MM.1S (cell line): ENCODE measurements at regions not wholly inside any gene's neighbourhood (a gene's known extent, or its start where the extent isn't known, plus 50 kb on each side); places are given as distances from the start of the nearest gene placed in this dataset.

ENCODE experiments used
- DNase-seq: peaks from one replicate; pipeline ENCODE4 v3.0.0-alpha.2; 2015
- H2AFZ ChIP-seq: fragments of 300-600 bp; sonication (generic); 2 replicates; pipeline ENCODE4 v1.6.0; 2016; ENCODE audit warnings: antibody characterized with exemption, low read length
- H3F3A ChIP-seq: fragments of 300-600 bp; sonication (generic); 2 replicates; pipeline ENCODE4 v1.6.1; 2016; ENCODE audit warnings: mild to moderate bottlenecking, antibody characterized with exemption, low read length, moderate library complexity, mixed read lengths; ENCODE audit not compliant: insufficient read depth
- H3K27ac ChIP-seq: fragments of 300-600 bp; sonication (generic); 2 replicates; pipeline ENCODE4 v1.5.1; 2016; ENCODE audit warnings: mild to moderate bottlenecking, low read length
- H3K27me3 ChIP-seq: fragments of 300-600 bp; sonication (generic); replicated peaks from 2 replicates; pipeline ENCODE4 v1.6.0; 2016; ENCODE audit warnings: low read length; ENCODE audit not compliant: insufficient read depth
- H3K36me3 ChIP-seq: fragments of 300-600 bp; sonication (generic); replicated peaks from 2 replicates; pipeline ENCODE4 v1.6.1; 2016; ENCODE audit warnings: mild to moderate bottlenecking, low read length, mixed read lengths; ENCODE audit not compliant: insufficient read depth
- H3K4me1 ChIP-seq: fragments of 300-600 bp; sonication (generic); 2 replicates; pipeline ENCODE4 v1.6.1; 2016; ENCODE audit warnings: low read length, mixed read lengths
- H3K4me2 ChIP-seq: fragments of 300-600 bp; sonication (generic); 2 replicates; pipeline ENCODE4 v1.6.0; 2016; ENCODE audit warnings: low read depth, low read length
- H3K4me3 ChIP-seq: fragments of 300-600 bp; sonication (generic); 2 replicates; pipeline ENCODE4 v1.5.1; 2016; ENCODE audit warnings: low read length, mixed read lengths
- H3K79me2 ChIP-seq: fragments of 300-600 bp; sonication (generic); 2 replicates; pipeline ENCODE4 v1.6.1; 2016; ENCODE audit warnings: mixed run types, low read length, mixed read lengths
- H3K9ac ChIP-seq: fragments of 300-600 bp; sonication (generic); 2 replicates; pipeline ENCODE4 v1.6.1; 2016; ENCODE audit warnings: low read length, mixed read lengths
- H3K9me2 ChIP-seq: fragments of 300-600 bp; sonication (generic); replicated peaks from 2 replicates; pipeline ENCODE4 v1.6.1; 2016; ENCODE audit warnings: mild to moderate bottlenecking, low read length, mixed read lengths; ENCODE audit not compliant: insufficient read depth
- H3K9me3 ChIP-seq: fragments of 300-600 bp; sonication (generic); replicated peaks from 2 replicates; pipeline ENCODE4 v1.6.1; 2016; ENCODE audit warnings: mild to moderate bottlenecking, low read length, mixed read lengths; ENCODE audit not compliant: insufficient read depth
- H4K20me1 ChIP-seq: fragments of 300-600 bp; sonication (generic); 2 replicates; pipeline ENCODE4 v1.6.1; 2016; ENCODE audit warnings: mild to moderate bottlenecking, low read length, moderate library complexity, mixed read lengths; ENCODE audit not compliant: insufficient read depth
- CTCF ChIP-seq: fragments of 300-600 bp; sonication (generic); IDR thresholded peaks from 2 replicates; pipeline ENCODE4 v1.5.1; 2016; ENCODE audit warnings: antibody characterized with exemption, low read length, mixed read lengths
- EZH2 ChIP-seq: fragments of 300-600 bp; sonication (generic); optimal IDR thresholded peaks from 2 replicates; pipeline ENCODE3; 2017; ENCODE audit warnings: low read depth, mild to moderate bottlenecking, antibody characterized with exemption, low read length, mixed read lengths
- EZH2phosphoT487 ChIP-seq: fragments of 300-600 bp; sonication (generic); IDR thresholded peaks from 2 replicates; pipeline ENCODE4 v1.6.1; 2018; ENCODE audit warnings: antibody characterized with exemption, low read length

- TF ChIP-seq CTCF, result no peak
- no peak for TF ChIP-seq EZH2
- no peak for TF ChIP-seq EZH2phosphoT487
- H3K27me3 ChIP-seq, result no peaks in the 10 kb centered on the region
- H3K79me2 ChIP-seq, result no peaks in the 10 kb centered on the region
- H3K27ac ChIP-seq, result no peak overlapping the region
- H4K20me1 ChIP-seq, result no peaks in the 10 kb centered on the region
- no peaks in the 10 kb centered on the region for H3K9me3 ChIP-seq
- no peak overlapping the region for H3K9ac ChIP-seq
- no peaks in the 10 kb centered on the region for H3F3A ChIP-seq
- DNase-seq, result no peak
- H3K4me1 ChIP-seq, result no peaks in the 10 kb centered on the region
- no peaks in the 10 kb centered on the region for H3K36me3 ChIP-seq
- H3K9me2 ChIP-seq, result no peaks in the 10 kb centered on the region
- no peak overlapping the region for H3K4me3 ChIP-seq
- no peak overlapping the region for H2AFZ ChIP-seq
- no peak overlapping the region for H3K4me2 ChIP-seq
Measured at GRCh38 chr13:88704600-88705275, 1033.6 kb downstream of the SLITRK5 start.

DNA sequence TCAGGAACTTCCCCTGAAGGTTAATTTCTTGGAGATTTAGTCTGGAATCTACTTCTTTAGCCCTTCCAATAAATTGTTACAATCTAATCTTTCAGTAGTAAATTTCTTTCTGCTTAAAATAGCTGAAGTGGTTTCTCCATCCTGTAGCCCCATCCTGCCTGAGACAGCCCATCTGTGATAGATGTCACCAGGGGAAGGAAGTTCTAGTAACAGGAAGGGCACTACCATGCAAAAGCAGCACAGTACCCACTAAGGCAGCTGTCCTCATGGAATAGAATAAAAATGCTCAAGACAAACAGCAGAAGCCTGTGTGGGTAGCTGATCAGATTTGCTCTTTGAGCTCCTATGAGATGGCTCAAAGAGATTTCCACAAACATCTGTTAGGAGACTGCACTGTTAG lies 1036.5 kb downstream of the SLITRK5 start:
- Histone ChIP-seq H3K4me2 (no peak overlapping the region), H3F3A (no peaks in the 10 kb centered on the region), H3K4me1 (no peaks in the 10 kb centered on the region), H2AFZ (no peak overlapping the region), H3K9me2 (no peaks in the 10 kb centered on the region), H4K20me1 (no peaks in the 10 kb centered on the region), H3K79me2 (no peaks in the 10 kb centered on the region), H3K9me3 (no peaks in the 10 kb centered on the region), H3K9ac (no peak overlapping the region), H3K36me3 (no peaks in the 10 kb centered on the region), H3K4me3 (no peak overlapping the region), H3K27me3 (no peaks in the 10 kb centered on the region), H3K27ac (no peak overlapping the region)
- no peak for DNase-seq
- TF ChIP-seq CTCF, result no peak
- no peak for TF ChIP-seq EZH2
- no peak for TF ChIP-seq EZH2phosphoT487

DNA sequence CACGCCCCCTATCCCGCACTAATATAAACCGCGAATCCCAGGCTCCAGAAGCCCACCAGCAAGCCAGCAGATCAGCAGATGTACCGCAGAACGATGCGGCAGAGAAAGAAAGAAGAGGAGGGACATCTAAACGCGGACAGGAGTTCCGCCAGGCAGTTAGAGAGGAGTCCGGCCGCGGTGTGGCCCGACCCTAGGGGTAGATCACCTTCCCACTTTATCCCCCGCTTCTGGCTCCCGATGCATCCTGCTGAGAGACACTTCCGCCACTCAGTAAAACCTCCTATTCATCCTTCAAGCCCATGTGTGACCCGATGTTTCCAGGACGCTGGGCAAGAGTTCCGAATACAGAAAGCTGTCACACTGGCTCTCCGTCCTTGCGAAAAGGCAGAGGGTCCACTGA lies 1046.8 kb downstream of the SLITRK5 start:
- Histone ChIP-seq H3K27me3 (no peaks in the 10 kb centered on the region), H3K36me3 (no peaks in the 10 kb centered on the region), H3K9me2 (no peaks in the 10 kb centered on the region), H3F3A (no peaks in the 10 kb centered on the region), H3K79me2 (no peaks in the 10 kb centered on the region), H3K27ac (no peak overlapping the region), H3K9ac (no peak overlapping the region), H3K9me3 (no peaks in the 10 kb centered on the region), H3K4me3 (no peak overlapping the region), H3K4me2 (no peak overlapping the region), H3K4me1 (no peaks in the 10 kb centered on the region), H4K20me1 (no peaks in the 10 kb centered on the region), H2AFZ (no peak overlapping the region)
- no peak for DNase-seq
- TF ChIP-seq EZH2phosphoT487, result no peak
- no peak for TF ChIP-seq CTCF
- TF ChIP-seq EZH2, result no peak
